GM21447 (cell line): ENCODE measurements at regions not wholly inside any gene's neighbourhood (a gene's known extent, or its start where the extent isn't known, plus 50 kb on each side); places are given as distances from the start of the nearest gene placed in this dataset.
"Not testable (repeated sequence)": the region's sequence is repeated elsewhere in the genome, so short reads cannot be mapped to it uniquely, and the experiment has no call there.

Experiments
- ATAC-seq: cut with Tn5 transposase; IDR thresholded peaks from one replicate; pipeline ENCODE4 v1.9.1; 2021; ENCODE audit not compliant: unreplicated experiment

GRCh38 chr9:7481570-7481969 is 318.0 kb downstream of the DMAC1 start:
- ATAC-seq = no peak

GRCh38 chr9:7479300-7479699 is 320.3 kb downstream of the DMAC1 start:
- no peak for ATAC-seq

DNA sequence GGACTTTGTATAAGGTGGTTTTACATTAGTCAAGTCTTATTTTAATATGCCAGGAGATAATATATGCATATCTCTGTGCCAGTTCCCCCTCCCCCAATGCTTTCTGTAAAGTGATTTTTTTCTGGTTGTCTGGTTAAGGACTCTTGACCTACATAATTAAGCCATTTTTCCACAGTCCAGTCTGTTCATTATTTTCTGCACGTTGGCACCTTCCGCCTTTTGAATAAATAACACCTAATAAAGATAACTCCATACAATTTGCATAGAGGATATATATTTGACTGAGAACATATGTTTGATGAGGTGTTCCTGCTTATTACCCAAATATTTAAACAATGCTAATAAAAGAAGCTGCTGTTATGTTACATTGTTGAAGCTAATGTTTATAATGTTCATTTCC is 320.9 kb downstream of the DMAC1 start:
- ATAC-seq = no peak

- ATAC-seq = no peak
Measured at GRCh38 chr9:7467186-7467585, 332.4 kb downstream of the DMAC1 start.

DNA sequence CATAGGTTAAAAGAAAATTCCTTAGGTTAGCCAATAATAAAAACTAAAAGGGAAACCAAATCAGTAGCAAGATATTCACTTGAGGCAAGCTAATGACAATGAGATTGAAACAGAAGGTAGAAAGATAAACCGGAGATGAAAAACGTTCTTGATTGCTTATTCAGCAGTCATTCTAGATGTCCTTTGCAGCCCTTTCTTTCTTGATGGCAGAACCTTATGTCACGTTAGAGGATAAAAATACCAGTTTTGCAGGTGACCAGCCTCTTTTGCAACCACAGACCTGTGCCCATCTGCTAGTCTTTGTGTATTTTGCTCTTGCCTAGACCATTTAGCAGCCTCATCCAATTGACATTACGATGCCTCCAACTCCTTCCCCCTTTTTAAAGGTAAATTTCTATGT is 337.8 kb downstream of the DMAC1 start:
- no peak for ATAC-seq

GRCh38 chr9:7456793-7457530 is 342.6 kb downstream of the DMAC1 start:
- no peak for ATAC-seq

GRCh38 chr9:7456377-7456776 is 343.2 kb downstream of the DMAC1 start:
- ATAC-seq = no peak

DNA sequence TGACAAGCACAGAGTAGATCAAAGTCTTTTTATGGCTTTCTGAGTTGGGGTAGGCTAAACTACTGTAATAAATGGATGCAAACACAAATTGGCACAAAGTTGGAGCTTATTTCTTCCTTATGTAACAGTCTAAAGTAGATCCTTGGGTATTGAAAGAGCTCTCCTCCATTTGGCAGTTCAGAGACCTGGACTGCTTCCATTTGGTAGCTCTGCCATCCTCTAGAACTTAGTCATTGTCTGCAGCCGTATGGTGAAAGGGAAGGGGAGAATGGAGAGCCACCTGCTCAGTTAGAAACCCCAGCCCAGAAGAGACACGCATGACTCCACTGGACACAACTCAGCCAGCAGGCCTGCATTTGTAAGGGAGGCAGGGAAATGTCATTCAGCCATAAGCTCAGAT is 345.0 kb downstream of the DMAC1 start:
- no peak for ATAC-seq

DNA sequence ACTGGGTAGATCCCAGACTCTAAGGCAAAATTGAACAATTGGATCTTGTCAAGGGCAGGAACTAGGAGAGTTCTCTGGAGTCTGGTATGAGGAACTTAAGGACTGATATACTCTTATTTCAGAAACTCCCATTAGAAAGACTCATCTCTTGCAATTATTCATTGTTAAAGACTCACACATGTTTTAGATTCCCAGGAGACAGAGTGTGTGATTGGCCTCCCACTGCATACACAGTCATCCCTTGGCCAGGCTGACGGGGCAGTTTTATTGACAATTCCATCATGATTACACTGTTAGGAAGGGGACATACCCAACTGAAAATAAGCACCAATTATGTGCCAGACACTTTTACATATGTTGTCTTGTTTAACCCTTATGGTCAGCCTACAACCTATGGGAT is 347.2 kb downstream of the DMAC1 start:
- no peak for ATAC-seq

DNA sequence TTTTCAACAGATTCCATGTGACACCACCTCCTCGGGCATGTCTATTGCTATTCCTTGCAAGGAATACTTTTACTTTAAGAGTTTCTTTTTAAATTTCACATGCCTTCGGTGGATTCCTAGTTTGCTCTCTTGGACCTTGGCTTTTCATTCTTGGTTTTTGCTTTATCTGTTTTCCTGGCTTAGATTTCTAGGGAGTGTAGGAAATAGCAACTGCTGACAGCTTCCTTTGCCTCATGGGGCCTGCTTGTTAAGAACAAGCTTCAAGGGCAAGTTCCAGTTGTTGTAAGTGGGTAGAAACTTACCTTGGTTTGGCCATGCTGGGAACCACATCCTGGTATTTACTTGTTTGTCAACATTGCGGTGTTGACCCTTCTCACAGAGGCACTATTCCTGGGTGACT is 348.5 kb downstream of the DMAC1 start:
- no peak for ATAC-seq

- ATAC-seq = no peak
Measured at GRCh38 chr9:7443541-7443940, 356.0 kb downstream of the DMAC1 start.

DNA sequence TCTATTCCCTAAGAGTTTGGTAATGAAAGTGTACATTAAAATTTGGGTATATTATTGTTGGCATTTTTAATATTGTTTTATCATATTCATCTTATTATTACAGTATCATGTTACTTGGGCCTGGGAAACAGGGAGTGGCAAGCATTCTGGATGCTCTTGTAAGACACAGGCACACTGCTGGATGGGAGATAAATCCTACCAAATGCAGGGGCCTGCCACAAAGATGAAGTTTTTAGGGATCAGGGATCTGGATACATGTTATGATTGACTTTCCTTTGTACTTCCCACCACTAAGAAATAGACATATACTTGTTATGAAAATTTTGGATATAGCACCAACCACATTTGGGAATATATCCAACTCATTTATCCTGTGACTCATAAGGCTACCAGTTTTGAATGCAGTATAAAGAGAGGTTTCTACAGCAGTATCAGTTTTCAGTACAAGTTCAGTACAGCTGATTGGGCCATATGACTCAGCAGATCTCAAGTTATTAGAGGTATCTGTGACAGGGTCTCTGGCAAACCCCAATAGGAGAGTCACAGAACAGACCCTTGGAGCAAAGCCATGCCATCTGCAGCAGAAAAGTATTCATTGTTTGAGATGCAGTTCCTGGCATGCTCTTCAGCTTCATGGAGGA is 360.1 kb downstream of the DMAC1 start:
- no peak for ATAC-seq

DNA sequence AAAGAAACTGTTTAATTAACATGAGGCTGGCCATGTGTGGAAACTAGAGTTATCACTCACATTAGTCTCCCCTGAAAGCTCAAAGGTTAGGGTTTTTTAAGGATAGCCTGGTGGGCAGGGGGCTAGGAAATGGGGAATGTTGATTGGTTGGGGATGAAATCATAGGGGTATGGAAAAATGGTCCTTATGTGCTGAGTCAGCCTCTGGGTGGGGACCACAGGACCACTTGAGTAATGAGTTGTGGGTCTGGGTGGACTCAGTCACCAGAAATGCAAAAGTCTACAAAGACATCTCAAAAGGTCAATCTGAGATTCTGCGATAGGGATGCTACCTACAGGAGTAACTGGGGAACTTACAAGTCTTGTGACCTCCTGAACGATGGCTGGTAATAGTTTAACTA is 362.8 kb downstream of the DMAC1 start:
- no peak for ATAC-seq

DNA sequence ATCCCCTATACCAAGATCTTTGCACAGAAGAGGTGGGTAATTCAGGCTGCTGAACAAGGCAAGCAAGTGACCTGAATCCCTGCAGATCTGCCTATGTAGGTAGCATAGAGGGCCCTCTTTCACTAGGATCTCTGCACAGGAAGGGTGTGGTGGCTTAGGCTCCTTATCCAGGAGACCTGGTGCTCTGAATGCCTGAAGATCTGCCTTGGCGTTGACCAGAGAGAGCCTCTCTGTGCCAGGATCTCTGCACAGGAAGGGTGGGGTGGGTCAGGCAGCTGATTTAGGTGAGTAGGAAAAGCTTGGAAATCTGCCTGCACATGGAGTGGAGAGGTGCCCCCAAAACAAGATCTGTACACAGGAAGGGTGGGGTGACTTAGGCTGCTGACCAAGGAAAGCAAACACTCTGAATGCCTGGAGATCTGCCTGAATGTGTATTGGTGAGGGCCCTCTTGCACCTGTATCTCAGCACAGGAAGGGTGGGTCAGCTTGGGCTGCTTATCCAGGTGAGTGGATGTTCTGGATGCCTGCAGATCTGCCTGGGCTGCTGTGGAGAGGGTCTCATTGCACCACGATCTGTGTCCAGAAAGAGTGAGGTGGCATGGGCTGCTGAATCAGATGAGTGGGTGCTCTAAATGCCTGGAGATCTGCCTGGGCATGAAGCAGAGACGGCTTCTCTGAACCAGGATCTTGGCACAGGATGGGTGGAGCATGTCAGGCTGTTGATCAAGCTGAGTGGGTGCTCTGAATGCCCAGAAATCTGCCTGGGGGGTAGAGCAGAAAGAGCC is 365.9 kb downstream of the DMAC1 start:
- ATAC-seq = no peak

DNA sequence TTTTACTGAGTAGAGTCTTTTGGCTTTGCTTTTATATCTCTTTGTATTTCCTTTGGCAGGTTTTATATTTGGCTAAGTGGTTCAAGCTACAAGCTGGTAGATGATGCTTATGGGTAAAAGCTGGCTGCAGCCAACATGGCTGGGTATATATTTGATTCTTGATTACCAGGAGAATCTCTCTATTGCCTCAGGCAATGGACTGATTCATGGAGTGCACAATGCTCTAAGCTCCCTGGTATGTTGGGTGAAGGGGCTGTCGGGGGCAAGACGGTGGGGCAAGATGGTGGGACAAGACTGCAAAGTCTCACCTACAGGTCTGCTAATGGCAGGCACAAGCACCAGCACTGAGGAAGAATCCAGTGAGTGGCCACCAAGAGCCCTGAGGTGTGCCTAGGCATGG is 366.6 kb downstream of the DMAC1 start:
- no peak for ATAC-seq

DNA sequence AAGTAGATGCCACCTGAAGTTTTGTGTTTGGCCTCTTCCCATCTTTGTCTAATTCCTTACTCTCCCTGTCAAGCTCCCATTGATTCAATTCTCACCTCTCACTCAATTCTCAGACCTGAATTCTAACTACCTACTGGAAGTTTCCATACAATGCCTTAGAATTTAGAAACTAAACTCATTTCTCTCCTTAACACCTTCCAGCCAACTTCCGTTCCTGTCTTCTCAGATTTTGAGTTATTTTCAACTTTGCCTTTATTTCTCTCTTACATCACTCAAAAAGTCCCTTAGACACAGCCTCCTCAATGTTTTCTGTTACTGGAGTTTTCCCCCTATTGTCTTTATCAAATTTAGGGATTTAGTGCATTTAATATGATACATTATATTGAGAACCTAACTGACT is 382.2 kb downstream of the DMAC1 start:
- not testable (repeated sequence) for ATAC-seq

DNA sequence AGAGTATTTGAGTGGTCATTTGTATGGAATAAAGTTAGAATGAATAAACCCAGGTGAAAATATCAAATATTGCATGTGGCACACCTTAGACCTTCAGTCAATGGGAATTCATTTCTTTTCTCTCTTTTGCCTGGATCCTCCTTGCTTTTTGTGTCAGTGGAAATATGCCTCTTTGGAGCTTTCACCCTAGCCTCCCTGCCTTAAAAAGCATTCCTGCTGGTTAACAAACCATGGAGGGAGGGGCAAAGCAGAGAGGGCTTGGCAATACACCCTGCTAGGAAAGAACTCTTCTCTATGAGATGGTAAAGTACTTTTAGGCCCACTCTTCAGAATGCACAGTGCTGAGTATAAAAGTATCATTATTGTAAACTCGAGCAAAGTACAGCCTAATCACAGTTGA is 383.7 kb downstream of the DMAC1 start:
- ATAC-seq = no peak

DNA sequence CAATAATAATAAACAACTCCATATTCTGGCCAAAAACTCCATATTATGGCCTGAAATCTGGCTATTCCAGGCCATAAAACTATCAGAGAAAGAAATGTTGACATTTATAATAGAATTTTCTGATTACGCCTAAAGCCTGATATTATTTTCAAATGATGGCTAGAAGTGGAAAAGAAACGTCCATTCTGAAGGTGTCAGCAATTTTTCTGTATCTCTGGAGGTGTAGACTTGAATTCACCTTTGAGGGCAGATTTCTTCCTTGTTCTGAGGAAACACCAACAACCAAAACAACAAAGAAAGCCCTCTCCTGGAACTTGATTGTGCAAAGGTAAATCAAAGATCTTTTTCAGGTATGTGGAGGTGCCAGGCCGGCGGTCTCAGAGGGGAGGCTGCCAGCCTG is 390.7 kb downstream of the DMAC1 start:
- ATAC-seq = no peak

- no peak for ATAC-seq
Measured at GRCh38 chr9:7407246-7407645, 392.3 kb downstream of the DMAC1 start.

DNA sequence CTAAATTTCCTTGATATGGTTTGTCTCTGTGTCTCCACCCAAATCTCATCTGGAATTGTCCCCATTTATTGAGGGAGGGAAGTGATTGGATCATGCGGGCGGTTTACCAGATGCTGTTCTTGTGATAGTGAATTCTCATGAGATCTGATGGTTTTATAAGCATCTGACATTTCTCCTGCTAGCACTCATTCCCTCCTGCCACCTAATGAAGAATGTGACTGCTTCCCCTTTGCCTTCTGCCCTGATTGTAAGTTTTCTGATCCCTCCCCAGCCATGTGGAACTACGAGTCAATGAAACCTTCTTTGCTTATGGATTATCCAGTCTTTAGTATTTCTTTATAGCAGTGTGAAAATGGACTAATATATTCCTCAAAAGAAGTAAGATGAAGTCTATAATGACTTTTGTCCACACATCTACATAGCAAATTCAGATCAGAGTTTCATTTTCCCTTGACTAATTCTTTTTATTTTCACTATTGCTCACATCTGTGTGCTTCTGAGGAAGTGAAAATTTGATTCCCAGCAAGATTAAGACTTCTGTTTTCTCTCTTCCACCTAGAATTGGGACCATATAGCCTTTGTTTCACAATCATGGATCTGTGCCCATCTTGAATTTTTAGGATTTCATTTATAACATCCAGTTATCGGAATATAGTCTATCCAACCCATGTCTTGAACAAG is 393.5 kb downstream of the DMAC1 start:
- peak; percentile 80 for ATAC-seq

DNA sequence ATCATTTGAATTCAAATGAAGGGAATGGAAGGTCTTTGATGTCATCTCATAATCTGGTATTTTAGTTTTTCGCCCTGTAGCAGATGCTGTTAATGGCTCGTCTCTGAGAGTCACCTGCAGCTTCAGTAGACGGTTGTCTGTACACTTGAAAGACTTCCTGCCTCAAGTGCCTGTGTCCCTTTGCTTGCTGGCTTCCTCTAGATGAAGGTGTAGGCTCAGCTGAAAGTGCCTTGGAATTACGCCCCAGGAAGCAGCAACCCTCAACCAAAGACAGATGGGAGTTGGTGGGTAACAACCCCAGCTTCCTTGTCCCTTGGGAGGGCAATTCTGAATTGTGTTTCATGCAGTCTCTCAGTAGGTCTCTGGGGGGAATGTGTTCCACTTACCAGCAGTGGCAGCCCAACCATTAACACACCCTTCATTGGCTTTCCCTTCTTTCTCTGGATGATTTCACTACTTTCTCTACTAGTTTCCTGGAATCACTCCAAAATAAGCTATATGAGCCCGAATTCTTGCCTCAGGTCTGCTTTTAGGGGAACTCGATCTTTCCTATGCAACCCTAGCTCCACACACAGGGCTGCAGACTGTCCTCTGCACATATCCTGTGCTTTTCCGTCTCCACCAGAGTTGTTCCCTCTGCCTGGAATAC is 395.6 kb downstream of the DMAC1 start:
- no peak for ATAC-seq
